ENCODE measurements at regions not wholly inside any gene's neighbourhood (a gene's known extent, or its start where the extent isn't known, plus 50 kb on each side); places are given as distances from the start of the nearest gene placed in this dataset.

DNA sequence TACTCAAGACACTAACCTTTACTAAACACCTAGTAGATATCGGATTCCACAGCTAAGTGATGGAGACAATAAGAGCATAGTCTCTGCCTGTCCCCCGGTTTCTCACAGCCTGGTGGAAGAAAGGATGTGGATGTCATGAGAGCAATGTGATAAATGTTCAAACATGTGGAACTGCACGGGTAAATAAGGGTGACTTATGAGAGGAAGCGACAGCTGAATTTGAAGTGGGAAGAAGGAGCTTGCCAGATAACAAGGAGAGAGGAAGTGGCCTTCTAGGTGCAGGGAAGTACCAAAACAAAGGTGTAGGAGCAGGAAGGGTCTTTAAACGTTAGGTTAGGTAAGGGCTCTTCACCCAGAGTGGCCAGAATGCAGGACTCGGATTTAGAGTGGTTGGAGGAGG is 178.6 kb upstream of the NRIP1 start:
- ATAC-seq (ENCODE audit: low FRiP score in 2 of 2), result no peak
- DNase-seq, result no peak

DNA sequence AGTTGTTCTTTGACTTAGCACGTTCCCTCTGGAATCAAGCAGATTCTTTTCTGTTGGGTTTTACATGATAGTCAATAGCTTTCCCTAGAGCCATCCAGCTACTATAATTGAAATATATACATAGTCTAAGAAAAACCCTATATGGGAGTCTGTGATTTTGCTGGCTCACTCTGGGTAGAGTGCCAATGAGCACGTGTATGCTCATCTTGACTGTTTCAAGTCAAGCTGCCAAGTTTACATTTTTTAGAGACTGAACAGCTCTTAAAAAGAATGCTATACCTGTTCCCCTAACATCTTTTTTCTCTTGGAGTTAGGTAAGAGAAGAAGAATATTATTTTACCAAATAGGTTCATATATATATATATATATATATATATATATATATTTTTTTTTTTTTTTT is 182.8 kb upstream of the NRIP1 start:
- WGBS, 2 donors, result 70% methylated on average over 2 of the region's 2 CpGs
- DNase-seq, result no peak
- TF ChIP-seq POLR2AphosphoS5 (IDR thresholded peaks at IDR 0.05), result no peak
- no peak for TF ChIP-seq POLR2A (IDR thresholded peaks at IDR 0.05)
- no peak for TF ChIP-seq CTCF (IDR thresholded peaks at IDR 0.05)
- TF ChIP-seq EP300 (IDR thresholded peaks at IDR 0.05), result no peak
- ATAC-seq (ENCODE audit: low FRiP score in 2 of 2), result no peak
- no peaks in the 10 kb centered on the region for H3K36me3 ChIP-seq
- no peak overlapping the region for H3K27ac ChIP-seq
- H3K27me3 ChIP-seq, result no peaks in the 10 kb centered on the region
- H3K9me3 ChIP-seq, result no peaks in the 10 kb centered on the region
- no peaks in the 10 kb centered on the region for H3K4me1 ChIP-seq
- H3K4me3 ChIP-seq, result no peak overlapping the region

More for the DNA sequence above, 178.6 kb upstream of the NRIP1 start:
- no peak overlapping the region for H3K4me3 ChIP-seq
- 40 to 45% methylated on average over 6 of the region's 6 CpGs for WGBS, 2 donors
- no peaks in the 10 kb centered on the region for H3K9me3 ChIP-seq
- H3K27me3 ChIP-seq, result no peaks in the 10 kb centered on the region
- no peak overlapping the region for H3K27ac ChIP-seq
- TF ChIP-seq POLR2AphosphoS5 (IDR thresholded peaks at IDR 0.05) (no peak), POLR2A (IDR thresholded peaks at IDR 0.05) (no peak), EP300 (IDR thresholded peaks at IDR 0.05) (no peak), CTCF (IDR thresholded peaks at IDR 0.05) (no peak)
- no peaks in the 10 kb centered on the region for H3K36me3 ChIP-seq
- no peaks in the 10 kb centered on the region for H3K4me1 ChIP-seq

GRCh38 chr21:15249285-15249993 is 184.6 kb upstream of the NRIP1 start:
- WGBS, 2 donors, result 90 to 92% methylated on average over 6 of the region's 6 CpGs
- no peak for TF ChIP-seq POLR2AphosphoS5 (IDR thresholded peaks at IDR 0.05)
- TF ChIP-seq EP300 (IDR thresholded peaks at IDR 0.05), result no peak
- no peak for TF ChIP-seq CTCF (IDR thresholded peaks at IDR 0.05)
- TF ChIP-seq POLR2A (IDR thresholded peaks at IDR 0.05), result no peak
- H3K9me3 ChIP-seq, result no peaks in the 10 kb centered on the region
- no peaks in the 10 kb centered on the region for H3K4me1 ChIP-seq
- no peak for DNase-seq
- H3K27ac ChIP-seq, result no peak overlapping the region
- H3K4me3 ChIP-seq, result no peak overlapping the region
- no peaks in the 10 kb centered on the region for H3K36me3 ChIP-seq
- no peaks in the 10 kb centered on the region for H3K27me3 ChIP-seq
- no peak for ATAC-seq (ENCODE audit: low FRiP score in 2 of 2)

- Histone ChIP-seq H3K27ac (no peak overlapping the region), H3K4me1 (no peaks in the 10 kb centered on the region), H3K36me3 (no peaks in the 10 kb centered on the region), H3K9me3 (no peaks in the 10 kb centered on the region), H3K27me3 (no peaks in the 10 kb centered on the region), H3K4me3 (no peak overlapping the region)
- ATAC-seq (ENCODE audit: low FRiP score in 2 of 2) (no peak), DNase-seq (no peak)
- TF ChIP-seq EP300 (IDR thresholded peaks at IDR 0.05) (no peak), POLR2AphosphoS5 (IDR thresholded peaks at IDR 0.05) (no peak), CTCF (IDR thresholded peaks at IDR 0.05) (no peak), POLR2A (IDR thresholded peaks at IDR 0.05) (no peak)
- WGBS, 2 donors, result 77 to 80% methylated on average over 2 of the region's 2 CpGs
These were observed 185.6 kb upstream of the NRIP1 start for GRCh38 chr21:15250384-15250783.

DNA sequence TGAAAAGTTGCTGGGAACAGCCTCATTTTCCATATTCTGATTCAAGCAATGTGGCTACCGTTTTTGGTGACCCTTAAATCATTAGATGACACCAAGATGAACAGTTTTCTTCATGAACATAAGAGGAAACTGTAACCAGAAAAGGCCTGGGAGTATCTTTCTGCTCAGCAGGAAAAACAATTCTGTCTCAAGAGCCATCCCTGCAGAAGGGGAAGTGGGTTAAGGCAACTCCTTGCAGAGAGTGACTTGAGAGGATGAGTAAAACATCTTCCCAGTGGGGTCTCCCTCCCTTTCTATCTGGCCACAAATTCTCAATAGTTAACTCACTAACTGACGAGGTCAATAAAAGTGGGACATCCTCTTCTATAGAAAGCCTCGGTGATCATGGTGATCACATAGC is 187.6 kb upstream of the NRIP1 start:
- 58 to 64% methylated on average over 3 of the region's 3 CpGs for WGBS, 2 donors
- Histone ChIP-seq H3K9me3 (no peaks in the 10 kb centered on the region), H3K4me3 (no peak overlapping the region), H3K27me3 (no peaks in the 10 kb centered on the region), H3K27ac (no peak overlapping the region), H3K36me3 (no peaks in the 10 kb centered on the region), H3K4me1 (no peaks in the 10 kb centered on the region)
- no peak for TF ChIP-seq POLR2AphosphoS5 (IDR thresholded peaks at IDR 0.05)
- no peak for TF ChIP-seq POLR2A (IDR thresholded peaks at IDR 0.05)
- TF ChIP-seq CTCF (IDR thresholded peaks at IDR 0.05), result no peak
- no peak for TF ChIP-seq EP300 (IDR thresholded peaks at IDR 0.05)
- ATAC-seq (ENCODE audit: low FRiP score in 2 of 2) (no peak), DNase-seq (no peak)
